Gastrocnemius medialis (tissue), 4 donors: ENCODE measurements at regions not wholly inside any gene's neighbourhood (a gene's known extent, or its start where the extent isn't known, plus 50 kb on each side); places are given as distances from the start of the nearest gene placed in this dataset.

ENCODE experiments used
- CTCF ChIP-seq, 5 experiments: fragments of 450-650 bp in 3 of 5; fragments of 200-600 bp in 2 of 5; sonication (generic) in 2 of 5; IDR thresholded peaks in 4 of 5; conservative IDR thresholded peaks in 1 of 5; 1 replicate in 4 of 5; 2 replicates in 1 of 5; pipeline ENCODE4 v1.5.1; 2016 to 2019; ENCODE audit warnings: antibody characterized with exemption in 5 of 5, mild to moderate bottlenecking in 3 of 5, moderate library complexity in 3 of 5
- POLR2A ChIP-seq, 2 donors: fragments of 450-650 bp; IDR thresholded peaks; one replicate each; pipeline ENCODE4 v1.6.1; 2017; ENCODE audit warnings: antibody characterized with exemption in 2 of 2, mild to moderate bottlenecking in 2 of 2, moderate library complexity in 2 of 2

GRCh38 chr6:4360920-4361319, 225.5 kb upstream of the ECI2 start:
- no peak for TF ChIP-seq CTCF (IDR thresholded peaks at IDR 0.05 in 4 of 5, conservative IDR thresholded peaks at IDR 0.05 in 1 of 5)
- no peak for TF ChIP-seq POLR2A (IDR thresholded peaks at IDR 0.05)
